ENCODE measurements at regions not wholly inside any gene's neighbourhood (a gene's known extent, or its start where the extent isn't known, plus 50 kb on each side); places are given as distances from the start of the nearest gene placed in this dataset.
A peak's percentile ranks its signal among the peaks of the same experiment; 100 is the strongest.

- DNase-seq (ENCODE audit: low read depth): no peak
- H3K4me3 ChIP-seq (ENCODE audit: low read depth, low read length): no peak overlapping the region
These were observed 124.0 kb upstream of the NCOR2 start for GRCh38 chr12:124691429-124691828.

- H3K4me3 ChIP-seq (ENCODE audit: low read depth, low read length): no peak overlapping the region
- DNase-seq (ENCODE audit: low read depth): no peak
These were observed 122.2 kb upstream of the NCOR2 start for GRCh38 chr12:124689631-124690030.

GRCh38 chr12:124688356-124688992, 121.1 kb upstream of the NCOR2 start:
- no peak for DNase-seq (ENCODE audit: low read depth)
- no peak overlapping the region for H3K4me3 ChIP-seq (ENCODE audit: low read depth, low read length)

- no peak for DNase-seq (ENCODE audit: low read depth)
- H3K4me3 ChIP-seq (ENCODE audit: low read depth, low read length): no peak overlapping the region
These were observed 120.5 kb upstream of the NCOR2 start for GRCh38 chr12:124687917-124688316.

- H3K4me3 ChIP-seq (ENCODE audit: low read depth, low read length): no peak overlapping the region
- DNase-seq (ENCODE audit: low read depth): no peak
These were observed 119.9 kb upstream of the NCOR2 start for GRCh38 chr12:124687174-124687902.

GRCh38 chr12:124686370-124687173, 119.2 kb upstream of the NCOR2 start:
- DNase-seq (ENCODE audit: low read depth): no peak

GRCh38 chr12:124685689-124686369, 118.4 kb upstream of the NCOR2 start:
- DNase-seq (ENCODE audit: low read depth): no peak
- H3K4me3 ChIP-seq (ENCODE audit: low read depth, low read length): peak overlapping the region; percentile 17

More at GRCh38 chr12:124686370-124687173, 119.2 kb upstream of the NCOR2 start:
- H3K4me3 ChIP-seq (ENCODE audit: low read depth, low read length): no peak overlapping the region

GRCh38 chr12:124684971-124685688, 117.7 kb upstream of the NCOR2 start:
- DNase-seq (ENCODE audit: low read depth): peak; percentile 69
- peak overlapping the region; percentile 17 for H3K4me3 ChIP-seq (ENCODE audit: low read depth, low read length)

GRCh38 chr12:124684496-124684895, 117.1 kb upstream of the NCOR2 start:
- DNase-seq (ENCODE audit: low read depth): no peak
- H3K4me3 ChIP-seq (ENCODE audit: low read depth, low read length): peak overlapping the region; percentile 17

GRCh38 chr12:124683152-124684124, 116.0 kb upstream of the NCOR2 start:
- no peak overlapping the region for H3K4me3 ChIP-seq (ENCODE audit: low read depth, low read length)
- DNase-seq (ENCODE audit: low read depth): no peak

GRCh38 chr12:124682425-124683151, 115.2 kb upstream of the NCOR2 start:
- H3K4me3 ChIP-seq (ENCODE audit: low read depth, low read length): no peak overlapping the region
- no peak for DNase-seq (ENCODE audit: low read depth)

- no peak overlapping the region for H3K4me3 ChIP-seq (ENCODE audit: low read depth, low read length)
- peak; percentile 76 for DNase-seq (ENCODE audit: low read depth)
These were observed 114.5 kb upstream of the NCOR2 start for GRCh38 chr12:124681779-124682391.

GRCh38 chr12:124680863-124681778, 113.7 kb upstream of the NCOR2 start:
- no peak overlapping the region for H3K4me3 ChIP-seq (ENCODE audit: low read depth, low read length)
- peak; percentile 87 for DNase-seq (ENCODE audit: low read depth)

- no peak for DNase-seq (ENCODE audit: low read depth)
- H3K4me3 ChIP-seq (ENCODE audit: low read depth, low read length): no peak overlapping the region
These were observed 112.3 kb upstream of the NCOR2 start for GRCh38 chr12:124679533-124680371.

- H3K4me3 ChIP-seq (ENCODE audit: low read depth, low read length): no peak overlapping the region
- no peak for DNase-seq (ENCODE audit: low read depth)
These were observed 111.6 kb upstream of the NCOR2 start for GRCh38 chr12:124679047-124679446.
